ENCODE measurements at regions not wholly inside any gene's neighbourhood (a gene's known extent, or its start where the extent isn't known, plus 50 kb on each side); places are given as distances from the start of the nearest gene placed in this dataset.

DNA sequence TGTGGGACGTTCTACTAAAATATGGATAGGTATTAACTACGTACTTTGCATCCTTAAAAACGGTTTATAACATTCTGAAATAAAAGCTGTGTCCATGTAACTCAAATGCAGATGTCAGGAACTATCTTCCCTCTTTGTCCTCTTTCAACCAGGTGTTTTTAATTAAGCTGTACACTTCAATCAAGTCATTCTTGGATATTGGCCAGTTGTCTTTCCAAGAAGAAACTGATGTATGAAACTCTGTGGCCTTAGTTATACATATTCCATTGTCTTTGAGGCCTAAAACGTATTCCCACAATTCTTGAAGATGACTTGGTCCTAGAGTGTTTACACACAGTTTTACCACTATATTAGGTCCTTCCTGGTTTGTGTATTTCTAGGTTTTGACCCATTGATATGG, 249.0 kb upstream of the CNTN5 start:
- TF ChIP-seq, protein P1, sequence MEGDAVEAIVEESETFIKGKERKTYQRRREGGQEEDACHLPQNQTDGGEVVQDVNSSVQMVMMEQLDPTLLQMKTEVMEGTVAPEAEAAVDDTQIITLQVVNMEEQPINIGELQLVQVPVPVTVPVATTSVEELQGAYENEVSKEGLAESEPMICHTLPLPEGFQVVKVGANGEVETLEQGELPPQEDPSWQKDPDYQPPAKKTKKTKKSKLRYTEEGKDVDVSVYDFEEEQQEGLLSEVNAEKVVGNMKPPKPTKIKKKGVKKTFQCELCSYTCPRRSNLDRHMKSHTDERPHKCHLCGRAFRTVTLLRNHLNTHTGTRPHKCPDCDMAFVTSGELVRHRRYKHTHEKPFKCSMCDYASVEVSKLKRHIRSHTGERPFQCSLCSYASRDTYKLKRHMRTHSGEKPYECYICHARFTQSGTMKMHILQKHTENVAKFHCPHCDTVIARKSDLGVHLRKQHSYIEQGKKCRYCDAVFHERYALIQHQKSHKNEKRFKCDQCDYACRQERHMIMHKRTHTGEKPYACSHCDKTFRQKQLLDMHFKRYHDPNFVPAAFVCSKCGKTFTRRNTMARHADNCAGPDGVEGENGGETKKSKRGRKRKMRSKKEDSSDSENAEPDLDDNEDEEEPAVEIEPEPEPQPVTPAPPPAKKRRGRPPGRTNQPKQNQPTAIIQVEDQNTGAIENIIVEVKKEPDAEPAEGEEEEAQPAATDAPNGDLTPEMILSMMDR (optimal IDR thresholded peaks at IDR 0.05 in 1 of 3, IDR thresholded peaks at IDR 0.05 in 1 of 3, conservative IDR thresholded peaks at IDR 0.05 in 1 of 3; ENCODE audit: extremely low read depth in 1 of 3, insufficient read depth in 2 of 3, low read length in 3 of 3), result no peak
- no peak for TF ChIP-seq EZH2 (IDR thresholded peaks at IDR 0.05; ENCODE audit: low read length)
